ENCODE measurements at regions not wholly inside any gene's neighbourhood (a gene's known extent, or its start where the extent isn't known, plus 50 kb on each side); places are given as distances from the start of the nearest gene placed in this dataset.

DNA sequence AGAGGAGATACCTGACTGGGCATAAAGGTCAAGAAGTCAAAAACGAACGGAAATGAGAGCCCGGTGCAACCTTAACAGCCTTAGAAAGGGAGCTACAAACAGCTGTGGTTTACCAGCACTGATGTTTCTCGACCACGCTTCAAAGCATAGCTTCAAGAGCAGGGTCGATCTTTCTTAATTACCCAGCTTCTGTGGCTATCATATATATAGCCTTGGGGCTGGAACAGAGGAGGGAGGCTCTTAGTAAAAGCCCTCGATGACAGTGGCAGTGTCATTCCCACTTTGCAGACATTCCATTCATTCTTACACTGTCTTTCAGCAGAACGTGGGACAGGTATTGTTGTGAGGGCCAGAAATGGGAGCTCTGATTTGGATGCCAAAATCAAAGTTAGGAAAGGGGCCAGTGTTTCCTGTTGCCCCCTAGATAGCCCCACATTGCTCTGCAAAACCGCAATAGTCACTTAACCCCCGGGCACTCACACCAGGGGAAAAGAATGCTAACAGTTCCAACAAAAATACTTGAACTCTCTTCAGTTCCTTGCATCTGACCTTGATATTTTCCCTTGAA, 141.5 kb downstream of the MTPAP start:
- no peak for TF ChIP-seq EZH2phosphoT487 (IDR thresholded peaks at IDR 0.05; ENCODE audit: borderline replicate concordance, low read length)
- TF ChIP-seq, protein P1, sequence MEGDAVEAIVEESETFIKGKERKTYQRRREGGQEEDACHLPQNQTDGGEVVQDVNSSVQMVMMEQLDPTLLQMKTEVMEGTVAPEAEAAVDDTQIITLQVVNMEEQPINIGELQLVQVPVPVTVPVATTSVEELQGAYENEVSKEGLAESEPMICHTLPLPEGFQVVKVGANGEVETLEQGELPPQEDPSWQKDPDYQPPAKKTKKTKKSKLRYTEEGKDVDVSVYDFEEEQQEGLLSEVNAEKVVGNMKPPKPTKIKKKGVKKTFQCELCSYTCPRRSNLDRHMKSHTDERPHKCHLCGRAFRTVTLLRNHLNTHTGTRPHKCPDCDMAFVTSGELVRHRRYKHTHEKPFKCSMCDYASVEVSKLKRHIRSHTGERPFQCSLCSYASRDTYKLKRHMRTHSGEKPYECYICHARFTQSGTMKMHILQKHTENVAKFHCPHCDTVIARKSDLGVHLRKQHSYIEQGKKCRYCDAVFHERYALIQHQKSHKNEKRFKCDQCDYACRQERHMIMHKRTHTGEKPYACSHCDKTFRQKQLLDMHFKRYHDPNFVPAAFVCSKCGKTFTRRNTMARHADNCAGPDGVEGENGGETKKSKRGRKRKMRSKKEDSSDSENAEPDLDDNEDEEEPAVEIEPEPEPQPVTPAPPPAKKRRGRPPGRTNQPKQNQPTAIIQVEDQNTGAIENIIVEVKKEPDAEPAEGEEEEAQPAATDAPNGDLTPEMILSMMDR (IDR thresholded peaks at IDR 0.05; ENCODE audit: low read depth, low read length, poor library complexity, severe bottlenecking) = no peak
- H3K9me3 ChIP-seq (ENCODE audit: control insufficient read depth, insufficient read depth, low read length) = peaks cover 3% of the 10 kb centered on the region; the same call in 1 of the 2 replicates
- no peaks in the 10 kb centered on the region for H3F3A ChIP-seq (ENCODE audit: control insufficient read depth, insufficient read depth)
- no peaks in the 10 kb centered on the region for H3K79me2 ChIP-seq (ENCODE audit: control insufficient read depth, low read length)
- no peaks in the 10 kb centered on the region for H3K36me3 ChIP-seq (ENCODE audit: control insufficient read depth, low read length)
- H4K20me1 ChIP-seq (ENCODE audit: control insufficient read depth, insufficient read depth, low read depth, low read length) = no peaks in the 10 kb centered on the region
- H3K4me2 ChIP-seq (ENCODE audit: low read length) = no peak overlapping the region
- H3K27me3 ChIP-seq (ENCODE audit: control insufficient read depth, low read length) = no peaks in the 10 kb centered on the region
- H3K4me3 ChIP-seq (ENCODE audit: low read length) = no peak overlapping the region
- no peaks in the 10 kb centered on the region for H3K9me2 ChIP-seq (replicated peaks; ENCODE audit: control insufficient read depth, low read length)
- no peak overlapping the region for H3K27ac ChIP-seq (ENCODE audit: low read depth, low read length)
- no peaks in the 10 kb centered on the region for H3K4me1 ChIP-seq (ENCODE audit: control insufficient read depth, low read length)

DNA sequence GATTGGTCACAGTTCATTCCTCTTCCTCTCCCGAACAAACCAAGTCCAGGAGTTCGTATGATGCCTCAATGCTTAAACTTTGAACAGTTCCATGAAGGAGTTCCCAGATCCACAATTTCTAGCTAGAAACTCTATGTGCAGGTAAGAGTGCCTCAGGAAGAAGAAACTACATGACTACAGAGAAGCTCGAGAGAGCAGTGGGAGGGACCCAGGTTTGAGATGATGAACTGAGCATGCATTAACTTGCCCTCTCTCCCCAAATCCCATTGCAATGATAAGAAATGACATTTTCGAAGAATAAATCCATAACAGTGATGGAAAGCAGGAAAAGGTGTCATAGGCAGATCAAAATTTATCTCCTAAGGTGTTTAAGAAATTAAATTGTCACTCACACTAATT, 140.6 kb upstream of the JCAD start:
- Histone ChIP-seq H3K27me3 (ENCODE audit: control insufficient read depth, low read length) (no peaks in the 10 kb centered on the region; the same call in 1 of the 2 replicates), H3K79me2 (ENCODE audit: control insufficient read depth, low read length) (no peaks in the 10 kb centered on the region), H3K4me3 (ENCODE audit: low read length) (no peak overlapping the region), H3K4me1 (ENCODE audit: control insufficient read depth, low read length) (no peaks in the 10 kb centered on the region), H4K20me1 (ENCODE audit: control insufficient read depth, insufficient read depth, low read depth, low read length) (no peaks in the 10 kb centered on the region), H3K36me3 (ENCODE audit: control insufficient read depth, low read length) (no peaks in the 10 kb centered on the region), H3K9me3 (ENCODE audit: control insufficient read depth, insufficient read depth, low read length) (peaks cover under 1% of the 10 kb centered on the region; the same call in 1 of the 2 replicates), H3K9me2 (replicated peaks; ENCODE audit: control insufficient read depth, low read length) (no peaks in the 10 kb centered on the region), H3F3A (ENCODE audit: control insufficient read depth, insufficient read depth) (no peaks in the 10 kb centered on the region), H3K4me2 (ENCODE audit: low read length) (no peak overlapping the region), H3K27ac (ENCODE audit: low read depth, low read length) (no peak overlapping the region)
- TF ChIP-seq, protein P1 (IDR thresholded peaks at IDR 0.05; ENCODE audit: low read depth, low read length, poor library complexity, severe bottlenecking) = no peak
- no peak for TF ChIP-seq EZH2phosphoT487 (IDR thresholded peaks at IDR 0.05; ENCODE audit: borderline replicate concordance, low read length)

DNA sequence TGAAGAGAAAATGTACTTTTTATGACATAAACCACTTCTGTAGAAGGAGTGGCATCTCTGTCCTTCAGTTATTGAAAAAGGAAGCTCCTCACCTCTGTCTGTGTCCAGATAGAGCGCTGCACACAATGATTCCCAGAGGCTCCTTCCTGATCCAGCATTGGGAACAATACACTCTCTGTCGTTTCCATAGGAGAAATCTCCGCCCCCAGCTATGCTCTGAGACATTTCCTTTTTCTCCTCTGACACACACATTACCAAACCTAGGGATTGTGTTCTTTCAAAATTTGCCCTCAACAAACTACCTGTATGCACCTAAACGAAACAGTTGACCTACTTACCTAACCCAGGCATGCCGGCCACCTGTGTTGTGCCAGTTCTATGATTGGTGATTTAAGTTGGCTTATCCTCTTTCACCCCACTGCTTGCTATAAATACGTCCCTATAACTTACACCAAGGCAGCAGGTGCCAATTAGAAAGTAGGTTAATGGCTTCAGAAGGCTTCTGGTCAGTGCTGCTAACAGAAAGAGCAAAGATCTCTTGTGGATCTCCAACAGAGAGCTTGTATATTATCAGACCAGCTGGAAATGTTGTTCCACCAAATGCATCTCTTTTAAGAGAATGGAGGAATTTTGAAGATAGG, 140.1 kb upstream of the JCAD start:
- Histone ChIP-seq H3K27me3 (ENCODE audit: control insufficient read depth, low read length) (no peaks in the 10 kb centered on the region; the same call in 1 of the 2 replicates), H3K9me3 (ENCODE audit: control insufficient read depth, insufficient read depth, low read length) (no peaks in the 10 kb centered on the region), H3F3A (ENCODE audit: control insufficient read depth, insufficient read depth) (no peaks in the 10 kb centered on the region), H3K36me3 (ENCODE audit: control insufficient read depth, low read length) (no peaks in the 10 kb centered on the region), H3K4me3 (ENCODE audit: low read length) (no peak overlapping the region), H3K4me2 (ENCODE audit: low read length) (no peak overlapping the region), H3K79me2 (ENCODE audit: control insufficient read depth, low read length) (no peaks in the 10 kb centered on the region), H3K27ac (ENCODE audit: low read depth, low read length) (no peak overlapping the region), H3K9me2 (replicated peaks; ENCODE audit: control insufficient read depth, low read length) (no peaks in the 10 kb centered on the region), H4K20me1 (ENCODE audit: control insufficient read depth, insufficient read depth, low read depth, low read length) (no peaks in the 10 kb centered on the region), H3K4me1 (ENCODE audit: control insufficient read depth, low read length) (no peaks in the 10 kb centered on the region)
- TF ChIP-seq EZH2phosphoT487 (IDR thresholded peaks at IDR 0.05; ENCODE audit: borderline replicate concordance, low read length) = no peak
- TF ChIP-seq, protein P1 (IDR thresholded peaks at IDR 0.05; ENCODE audit: low read depth, low read length, poor library complexity, severe bottlenecking) = no peak
